HL-60/S4 treated with retinoic acid at 250 ng/mL for 4 days and 3 days (cell line): ENCODE measurements at regions not wholly inside any gene's neighbourhood (a gene's known extent, or its start where the extent isn't known, plus 50 kb on each side); places are given as distances from the start of the nearest gene placed in this dataset.

ENCODE experiments used
- in situ Hi-C: fragments of 300-500 bp; cut with MboI; formaldehyde crosslinking; loops from 2 replicates; pipeline ENCODE4 v1.7.0; 2022; ENCODE audit warnings: low sequenced_read_pairs

DNA sequence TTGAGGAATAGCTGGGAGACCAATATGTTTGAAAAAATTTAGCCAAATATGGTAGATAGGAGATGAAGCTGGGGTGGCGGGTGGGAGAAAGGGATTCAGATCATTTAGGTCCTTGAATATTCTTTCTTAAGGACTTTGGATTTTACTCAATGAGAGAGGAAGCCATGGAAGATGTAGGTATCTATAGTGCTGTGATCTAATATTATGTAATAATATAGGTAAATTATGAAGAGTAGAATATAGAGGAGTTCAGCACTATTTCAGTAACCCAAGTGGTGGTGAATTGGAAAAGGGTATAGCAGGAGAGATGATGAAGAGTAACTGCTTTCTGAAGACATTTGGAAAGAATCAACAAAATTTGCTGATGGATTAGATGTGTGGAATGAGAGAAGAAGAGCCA, 417.6 kb downstream of the UTRN start:
- in situ Hi-C loops, result no loop called here

DNA sequence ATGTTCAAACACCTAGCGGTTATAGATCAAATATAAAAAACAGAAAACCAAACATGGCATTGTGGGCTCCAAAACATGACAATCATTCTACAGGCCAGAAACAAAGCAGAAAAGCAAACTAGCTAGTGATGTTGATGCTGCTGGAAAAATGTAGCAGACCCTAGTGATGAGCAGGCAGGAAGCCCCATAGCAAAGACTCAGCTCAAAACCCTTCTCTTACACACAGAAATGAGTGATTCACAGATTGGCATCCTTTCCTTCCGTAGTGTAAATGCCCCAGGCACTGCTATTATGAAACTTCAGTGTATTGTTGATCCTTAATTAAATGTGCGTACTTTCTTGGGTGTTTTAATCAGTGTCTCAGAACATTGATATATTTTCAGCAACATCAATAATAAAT, 425.1 kb downstream of the UTRN start:
- in situ Hi-C loops, result no loop called here

DNA sequence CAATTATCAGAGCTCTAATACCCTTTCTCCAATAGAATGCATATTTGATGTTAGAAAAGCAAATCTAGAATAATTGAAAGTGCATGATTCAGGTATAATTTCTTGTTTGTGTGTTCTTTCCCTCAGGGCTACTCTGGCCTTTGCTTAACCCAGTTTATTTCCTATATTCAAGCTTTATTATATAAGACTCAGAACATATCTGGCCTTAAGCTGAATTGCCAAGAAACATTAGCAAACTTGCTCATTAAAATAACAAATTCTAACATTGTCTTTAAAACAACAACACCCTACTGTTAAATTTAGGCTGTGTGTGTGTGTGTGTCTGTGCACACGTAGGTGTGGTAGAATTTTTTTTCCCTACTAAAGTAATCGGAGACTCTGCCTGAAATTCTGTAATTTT, 426.5 kb downstream of the UTRN start:
- in situ Hi-C loops, result no loop called here

DNA sequence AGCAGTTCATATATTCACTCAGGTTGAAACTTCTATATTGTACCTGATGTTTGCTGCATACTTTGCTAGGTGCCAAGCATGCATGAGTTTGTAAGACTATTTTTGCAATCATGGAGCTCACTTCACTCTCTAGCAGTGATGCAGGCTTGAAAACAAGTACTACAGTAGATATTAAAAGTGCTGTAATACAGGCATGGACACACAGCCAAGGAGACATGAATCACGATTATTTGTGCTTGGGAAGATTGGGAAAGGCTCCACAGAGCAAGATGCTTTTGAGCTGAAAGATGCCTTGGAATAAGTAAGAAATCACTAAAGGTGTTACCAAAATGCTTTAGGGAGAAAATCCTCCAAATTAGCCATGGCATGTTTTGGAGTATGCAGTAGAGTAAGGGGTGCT, 427.4 kb downstream of the UTRN start:
- in situ Hi-C loops, result no loop called here

DNA sequence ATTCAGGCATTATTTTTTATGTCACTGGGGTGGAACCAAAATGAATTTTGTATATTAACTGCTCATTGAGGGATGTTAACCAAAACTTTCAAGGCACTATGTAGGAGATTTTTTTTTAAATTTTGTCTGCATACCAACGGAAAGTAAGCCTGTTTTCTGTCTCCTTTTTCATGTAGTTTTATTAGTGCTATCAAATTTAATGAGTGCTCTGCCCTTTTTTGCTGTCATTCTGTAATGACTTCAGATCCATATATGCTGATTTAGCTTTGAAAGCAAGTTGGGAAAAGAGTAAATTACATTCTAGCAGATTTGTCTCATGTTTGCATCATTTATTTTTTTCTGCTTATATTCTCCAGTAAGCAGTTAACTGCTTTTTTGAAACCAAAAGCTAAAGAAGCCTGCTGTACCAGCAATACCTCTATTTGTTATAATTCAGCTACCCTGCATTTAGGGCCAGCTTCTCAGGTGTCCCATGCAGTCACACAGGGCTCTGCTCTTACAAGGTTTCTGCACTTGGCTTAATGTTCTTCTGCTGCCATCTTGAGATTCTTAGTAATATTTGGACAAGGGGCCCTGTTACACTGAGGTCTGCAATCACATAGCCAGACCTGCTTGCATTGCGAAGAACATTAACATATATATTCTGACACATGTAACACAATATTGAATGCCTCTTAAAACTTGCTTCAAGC, 429.0 kb downstream of the UTRN start:
- in situ Hi-C loops, result no loop called here

DNA sequence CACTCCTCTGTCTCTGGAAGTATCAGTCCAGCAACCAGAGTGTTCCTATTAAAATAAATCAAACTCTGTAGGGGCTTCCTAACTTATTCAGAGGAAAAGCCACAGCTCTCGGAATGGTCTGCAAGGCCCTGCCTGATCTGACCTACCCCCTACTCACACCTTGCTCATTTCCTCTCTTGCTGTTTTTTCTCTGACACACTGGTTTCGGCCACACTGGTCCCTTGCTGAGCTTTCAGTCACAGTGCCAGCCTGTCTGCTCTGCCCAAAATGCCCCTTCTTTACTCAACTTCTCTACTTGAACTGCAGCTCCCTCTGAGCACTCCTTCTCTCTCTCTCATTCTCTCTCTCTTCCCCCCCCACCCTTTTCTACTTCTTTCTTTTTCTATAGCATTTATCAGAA, 430.2 kb downstream of the UTRN start:
- in situ Hi-C loops, result no loop called here

DNA sequence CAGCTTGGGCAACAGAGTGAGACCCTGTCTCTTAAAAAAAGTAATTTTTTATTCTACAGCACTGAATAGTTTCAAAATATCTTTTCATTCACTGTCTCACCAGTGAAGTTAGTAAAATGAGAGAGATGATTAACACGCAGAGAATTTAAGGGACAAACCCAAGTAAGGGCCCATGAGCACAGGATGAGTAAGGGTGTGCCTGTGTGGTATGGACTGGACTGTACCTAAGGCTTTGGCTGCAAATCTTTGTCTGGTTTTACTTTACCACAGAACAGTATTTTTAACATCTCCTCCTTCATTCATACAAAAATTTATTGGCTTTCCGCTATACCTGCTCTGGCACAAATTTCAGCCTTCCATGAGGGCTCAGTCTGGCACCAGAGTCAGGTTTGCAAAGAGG, 433.3 kb downstream of the UTRN start:
- in situ Hi-C loops, result no loop called here

DNA sequence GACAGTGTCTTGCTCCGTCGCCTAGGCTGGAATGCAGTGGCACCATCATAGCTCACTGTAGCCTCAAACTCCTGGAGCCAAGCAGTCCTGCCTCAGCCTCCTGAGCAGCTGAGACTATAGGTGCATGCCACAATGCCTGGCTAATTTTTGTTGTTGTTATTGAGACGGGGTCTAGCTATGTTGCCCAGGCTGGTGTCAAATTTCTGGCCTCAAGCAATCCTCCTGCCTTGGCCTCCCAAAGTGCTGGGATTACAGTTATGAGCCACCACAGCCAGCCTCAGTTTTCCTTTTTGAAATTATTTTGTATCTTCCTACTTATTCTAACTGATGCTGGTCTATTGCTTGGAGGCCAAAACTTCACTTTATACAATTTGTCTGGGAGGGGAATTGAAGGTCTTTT, 436.1 kb downstream of the UTRN start:
- in situ Hi-C loops, result no loop called here

DNA sequence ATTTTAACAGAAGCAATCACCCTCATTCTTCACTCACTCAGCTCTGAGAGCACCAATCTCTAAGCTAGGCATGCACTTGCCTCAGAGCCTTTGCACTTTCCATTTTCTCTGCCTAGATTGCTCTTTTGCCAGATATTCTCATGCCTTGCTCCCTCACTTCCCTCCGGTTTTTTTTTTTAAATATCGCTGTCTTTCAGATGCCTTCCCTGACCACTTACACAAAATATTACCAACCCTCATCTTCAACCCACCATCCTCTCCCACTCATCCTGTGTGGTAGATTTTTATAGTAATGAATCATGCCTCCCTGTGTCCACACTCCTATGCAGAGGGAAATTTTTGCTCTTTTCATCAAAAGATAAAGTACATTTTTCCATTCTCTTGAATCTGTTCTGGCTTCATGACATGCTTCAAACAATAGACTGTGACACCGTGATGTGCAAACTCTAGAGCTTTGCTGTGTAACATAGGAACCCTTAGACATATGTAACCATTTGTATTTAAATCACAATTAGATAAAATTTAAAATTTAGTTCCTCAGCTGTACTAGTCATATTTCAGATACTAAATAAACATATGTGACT, 437.1 kb downstream of the UTRN start:
- in situ Hi-C loops, result no loop called here

DNA sequence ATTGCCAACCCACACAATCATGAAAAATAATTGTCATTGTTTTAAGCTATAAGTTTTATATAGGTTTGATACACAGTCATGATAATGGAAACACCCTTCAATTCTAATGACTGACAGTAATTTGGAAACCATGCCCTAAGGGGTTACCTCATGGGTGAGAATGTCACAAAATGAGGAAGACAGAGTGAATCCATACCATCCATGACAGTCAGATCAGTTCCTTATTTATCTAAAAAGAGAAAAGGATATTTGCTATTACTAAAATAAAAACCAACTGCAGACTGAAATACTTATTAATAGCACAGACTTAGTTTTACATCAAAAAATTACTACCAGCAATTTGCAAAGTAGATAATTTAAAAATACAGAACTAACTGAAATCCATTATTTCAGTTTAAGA, 437.8 kb downstream of the UTRN start:
- in situ Hi-C loops, result no loop called here

DNA sequence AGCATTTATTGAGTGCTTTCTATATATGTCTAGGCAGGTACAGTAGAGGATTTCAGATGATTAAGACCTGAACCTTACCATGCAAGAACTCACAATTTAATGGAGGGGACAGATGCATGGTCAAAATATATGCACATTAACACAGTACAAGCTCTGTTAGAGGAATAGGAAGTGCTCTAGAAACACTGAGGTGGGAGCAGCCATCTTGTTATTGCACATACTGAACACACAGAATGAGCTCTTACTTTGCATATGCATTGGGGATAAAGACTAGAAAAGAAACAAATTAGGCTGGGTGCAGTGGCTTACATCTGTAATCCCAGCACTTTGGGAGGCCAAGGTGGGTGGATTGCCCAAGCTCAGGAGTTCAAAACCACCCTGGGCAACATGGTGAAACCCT, 438.3 kb downstream of the UTRN start:
- in situ Hi-C loops, result no loop called here

DNA sequence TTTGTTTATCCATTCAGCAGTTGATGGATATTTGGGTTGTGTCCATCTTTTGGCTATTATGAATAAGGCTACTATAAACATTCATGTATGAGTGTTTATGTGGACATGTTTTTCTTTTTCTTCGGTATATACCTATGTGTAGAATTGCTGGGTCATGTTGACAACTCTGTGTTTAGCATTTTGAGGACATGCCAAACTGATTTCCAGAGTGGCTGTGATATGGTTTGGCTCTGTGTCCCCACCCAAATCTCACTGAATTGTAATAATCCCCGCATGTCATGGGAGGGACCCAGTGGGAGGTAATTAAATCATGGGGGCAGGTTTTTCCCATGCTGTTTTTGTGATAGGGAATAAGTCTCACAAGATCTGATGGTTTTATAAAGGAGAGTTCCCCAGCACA, 439.7 kb downstream of the UTRN start:
- in situ Hi-C loops, result no loop called here

DNA sequence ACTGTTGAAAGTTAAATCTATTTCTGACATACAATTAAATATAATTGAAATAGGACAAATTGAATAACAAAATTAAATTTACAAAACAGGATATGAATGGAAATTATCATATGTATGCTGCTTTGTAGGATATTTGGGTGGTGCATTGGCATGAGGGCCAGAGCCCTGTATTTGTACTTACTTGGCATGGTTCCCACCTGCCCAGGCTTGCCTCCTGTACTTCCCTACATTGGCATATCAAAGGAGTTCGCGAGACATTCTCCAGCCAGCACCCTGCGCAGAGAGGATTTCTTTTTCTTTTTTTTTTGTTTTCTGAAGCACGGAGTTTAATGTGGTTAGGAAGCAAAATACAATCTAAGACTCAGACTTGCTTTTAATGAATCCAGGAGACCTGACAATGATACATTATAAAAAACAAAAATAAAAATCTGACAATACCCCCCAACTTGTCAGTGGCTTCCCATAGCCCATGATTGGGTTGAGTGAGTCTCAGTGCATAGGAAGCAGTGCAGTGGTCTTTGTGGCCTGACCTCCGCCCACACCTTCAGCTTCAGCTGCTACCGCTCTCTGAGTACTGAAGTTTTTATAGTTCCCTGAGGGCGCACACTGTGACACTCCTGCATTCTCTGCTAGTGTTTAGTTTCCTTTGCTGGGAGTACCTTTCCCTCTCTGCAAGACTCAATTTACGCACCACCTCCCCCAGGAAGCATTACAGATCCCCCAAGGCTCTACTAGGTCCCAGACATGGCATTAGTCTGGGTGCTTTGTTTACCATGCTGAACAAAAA, 440.8 kb downstream of the UTRN start:
- in situ Hi-C loops, result no loop called here

DNA sequence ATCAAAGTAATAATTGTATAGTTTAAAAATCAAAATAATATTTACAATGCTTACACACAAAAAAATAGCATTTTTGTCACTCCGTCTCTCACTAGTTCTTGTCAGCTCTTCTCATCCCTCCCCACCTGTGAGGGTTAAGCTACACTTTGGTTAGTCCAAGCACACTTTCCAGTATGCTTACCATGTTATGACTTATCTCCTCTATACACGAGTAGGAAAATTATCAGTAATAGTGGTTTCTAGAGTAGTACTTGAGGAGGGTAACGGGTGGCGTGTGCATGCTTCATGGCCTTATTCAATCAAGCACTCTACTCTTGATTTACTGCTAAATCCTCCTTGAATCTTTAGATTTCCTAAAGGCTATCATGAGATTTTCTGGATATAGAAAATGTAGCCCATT, 443.7 kb downstream of the UTRN start:
- in situ Hi-C loops, result no loop called here

DNA sequence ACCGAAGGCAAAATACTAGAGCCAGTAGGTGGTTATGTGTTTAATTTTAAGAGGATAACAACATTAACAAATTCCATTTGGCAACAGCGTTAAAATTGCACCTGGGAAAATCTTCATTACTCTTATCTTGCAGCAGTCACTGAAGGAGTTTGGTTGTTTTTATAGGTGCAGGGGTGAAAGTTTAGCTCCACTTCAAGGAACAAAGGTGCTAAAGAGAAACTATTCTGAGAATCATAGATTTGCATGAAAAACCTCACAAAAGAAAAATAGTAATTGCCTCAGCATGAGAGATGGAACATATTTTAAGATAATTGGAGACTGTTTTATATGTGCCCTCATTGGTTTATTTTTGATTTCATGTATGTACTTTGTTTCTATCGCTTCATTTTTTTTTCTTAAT, 444.4 kb downstream of the UTRN start:
- in situ Hi-C loops, result no loop called here

DNA sequence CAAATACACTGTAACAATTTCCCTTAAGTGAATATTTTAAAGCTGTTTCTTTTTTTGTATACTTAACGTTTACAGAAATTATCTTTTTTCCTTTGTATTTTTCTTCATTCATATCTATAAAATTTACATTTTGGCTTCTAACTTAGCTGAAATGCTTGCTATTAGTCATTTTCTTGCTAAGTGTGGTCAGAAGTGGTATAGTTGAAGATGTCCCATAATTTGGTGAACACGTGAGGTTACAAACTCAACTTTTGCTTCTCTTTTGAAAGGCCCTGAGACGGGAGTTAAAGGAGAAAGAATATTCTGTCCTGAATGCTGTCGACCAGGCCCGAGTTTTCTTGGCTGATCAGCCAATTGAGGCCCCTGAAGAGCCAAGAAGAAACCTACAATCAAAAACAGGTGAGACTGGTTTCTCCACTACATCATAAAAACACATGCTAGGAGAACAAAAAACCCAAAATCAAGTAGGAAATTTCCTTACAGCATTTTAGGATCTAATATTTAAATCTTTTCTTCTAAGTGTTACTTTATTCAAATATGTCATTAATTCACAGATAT, 445.0 kb downstream of the UTRN start:
- in situ Hi-C loops, result no loop called here

DNA sequence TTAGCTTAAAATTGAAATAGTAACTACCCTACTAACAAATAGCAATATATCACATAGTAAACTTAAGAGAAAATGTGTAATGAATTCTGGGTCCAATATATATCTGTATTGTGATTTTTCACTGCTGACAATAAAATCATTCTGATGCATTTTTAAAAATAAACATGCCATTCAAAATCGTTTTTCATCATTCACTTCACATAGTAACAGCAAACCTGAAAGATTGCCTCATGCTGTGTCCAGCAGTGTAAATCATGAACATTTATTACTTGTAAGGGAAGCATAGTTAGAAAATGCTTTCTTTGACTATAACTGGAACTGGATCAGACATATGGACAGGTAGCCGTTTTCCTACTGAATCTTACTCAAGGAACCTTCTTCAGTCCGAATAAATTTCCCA, 446.1 kb downstream of the UTRN start:
- in situ Hi-C loops, result no loop called here

DNA sequence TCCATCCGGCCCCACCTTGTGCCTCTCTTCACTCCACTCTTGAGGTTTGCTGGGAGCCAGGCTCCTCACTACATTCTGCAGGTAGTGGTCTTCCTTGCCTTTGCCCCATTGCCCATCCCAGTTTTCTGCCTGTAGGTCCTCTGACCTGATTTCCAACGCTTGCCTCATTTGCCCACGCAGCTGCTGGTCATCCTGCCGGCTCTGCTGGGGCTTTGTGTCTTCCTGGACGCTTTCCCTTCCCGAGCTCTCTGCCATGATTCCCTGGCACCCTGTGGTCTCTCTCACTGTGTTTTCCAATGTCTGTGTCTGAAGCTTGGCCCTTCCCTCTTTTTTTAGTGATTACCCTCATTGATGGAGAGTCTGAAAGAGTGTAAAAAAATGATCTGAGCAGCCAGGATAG, 451.6 kb downstream of the UTRN start:
- in situ Hi-C loops, result no loop called here

DNA sequence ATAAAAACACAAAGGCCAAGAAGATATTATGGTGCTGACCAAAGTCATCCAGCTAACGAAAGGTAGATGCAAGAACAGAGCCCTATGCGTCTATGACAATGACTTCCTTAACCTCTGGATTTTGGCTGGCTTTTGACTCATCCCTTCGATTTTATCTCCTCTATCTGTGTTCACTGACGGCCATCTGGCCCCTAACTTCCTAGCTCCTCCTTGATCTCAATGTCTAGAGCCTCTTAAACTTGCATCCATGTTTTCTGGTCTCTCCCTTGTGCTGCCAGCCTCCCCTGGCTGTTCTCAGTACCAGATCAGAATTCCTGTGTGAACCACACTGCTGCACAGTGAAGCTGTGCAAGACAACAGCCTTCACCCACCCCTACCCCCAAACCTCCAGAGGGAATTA, 452.9 kb downstream of the UTRN start:
- in situ Hi-C loops, result no loop called here

DNA sequence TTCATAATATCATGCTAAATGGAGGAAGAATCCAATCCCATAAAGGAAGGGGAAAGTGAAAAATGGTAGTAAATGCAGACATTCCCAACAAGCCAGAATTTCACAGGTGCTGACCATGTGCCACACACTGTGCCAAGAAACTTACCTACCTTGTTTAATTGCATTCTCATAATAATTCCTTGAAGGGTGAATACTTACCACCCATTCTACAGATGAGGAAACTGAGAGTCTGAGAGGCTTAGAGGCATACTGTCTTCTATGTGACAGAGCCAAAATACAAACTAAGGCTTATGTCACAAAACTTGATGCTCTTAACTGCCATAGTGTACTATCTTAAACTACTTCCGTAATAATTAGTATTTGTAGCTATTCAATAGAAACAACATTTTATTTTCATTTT, 454.7 kb downstream of the UTRN start:
- in situ Hi-C loops, result no loop called here

DNA sequence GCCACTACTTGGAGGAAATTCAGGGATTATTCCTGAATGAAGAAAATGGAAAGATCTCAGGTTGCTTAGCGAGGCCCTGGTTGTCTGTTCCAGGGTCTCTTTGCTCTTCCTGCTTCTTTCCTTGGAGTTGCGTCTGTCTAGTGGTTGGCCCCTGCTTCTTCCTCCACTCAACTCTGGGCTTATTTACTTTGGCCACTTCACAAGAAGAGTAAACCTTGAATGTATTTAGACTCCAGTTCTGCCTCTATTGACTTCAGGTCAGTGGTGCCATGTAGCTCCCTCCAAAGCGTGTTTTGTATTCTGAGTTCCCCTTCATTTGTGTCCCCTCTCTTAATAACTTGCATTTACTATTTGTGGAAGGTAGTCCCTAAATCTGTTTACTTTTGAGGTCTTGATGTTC, 456.5 kb downstream of the UTRN start:
- in situ Hi-C loops, result no loop called here

DNA sequence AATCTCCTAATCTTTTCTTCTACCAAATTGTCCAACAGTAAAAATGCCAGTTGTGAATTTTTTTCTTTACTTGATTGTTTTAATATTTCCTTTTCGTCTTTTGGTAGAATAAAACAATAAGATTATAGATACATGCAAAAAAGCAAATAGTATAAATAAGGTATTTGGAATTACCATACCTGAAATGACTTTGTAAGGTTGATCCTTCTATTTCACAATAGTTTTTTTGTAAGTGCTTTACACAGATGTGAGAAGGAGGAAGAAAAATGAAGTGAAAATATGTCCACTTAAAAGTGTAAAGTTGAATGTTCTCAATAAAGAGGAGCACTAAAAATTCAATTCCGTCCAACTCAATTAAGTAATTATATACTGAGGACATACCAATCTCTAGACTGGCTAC, 457.6 kb downstream of the UTRN start:
- in situ Hi-C loops, result no loop called here
